LoVo (cell line): ENCODE measurements at regions not wholly inside any gene's neighbourhood (a gene's known extent, or its start where the extent isn't known, plus 50 kb on each side); places are given as distances from the start of the nearest gene placed in this dataset.
A peak's percentile ranks its signal among the peaks of the same experiment; 100 is the strongest.
"Not testable (repeated sequence)": the region's sequence is repeated elsewhere in the genome, so short reads cannot be mapped to it uniquely, and the experiment has no call there.

Experiments used
- DNase-seq: peaks from one replicate; pipeline ENCODE4 v3.0.0-alpha.2; 2016; ENCODE audit warnings: low spot score

- no peak for DNase-seq
These were observed 98.1 kb upstream of the MARCKS start for GRCh38 chr6:113758826-113759574.

DNA sequence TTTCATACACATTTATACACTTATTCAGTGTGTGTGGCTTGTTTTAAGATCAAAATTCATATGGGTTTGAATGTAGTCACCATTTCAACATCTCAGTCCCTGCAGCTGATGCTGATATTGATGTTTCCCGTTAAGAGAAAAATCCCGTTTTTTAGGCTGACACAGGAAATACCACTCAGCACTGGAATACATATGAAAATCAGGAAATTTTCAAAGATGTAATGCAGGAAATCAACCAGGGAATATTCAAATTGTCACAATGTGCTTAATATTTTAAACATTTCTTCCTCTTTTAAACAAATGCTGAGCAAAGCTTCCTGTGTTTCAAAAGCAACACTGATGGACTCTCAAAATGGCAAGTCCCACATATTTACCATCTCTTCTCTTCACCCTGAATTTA is 94.5 kb upstream of the MARCKS start:
- DNase-seq = no peak

DNA sequence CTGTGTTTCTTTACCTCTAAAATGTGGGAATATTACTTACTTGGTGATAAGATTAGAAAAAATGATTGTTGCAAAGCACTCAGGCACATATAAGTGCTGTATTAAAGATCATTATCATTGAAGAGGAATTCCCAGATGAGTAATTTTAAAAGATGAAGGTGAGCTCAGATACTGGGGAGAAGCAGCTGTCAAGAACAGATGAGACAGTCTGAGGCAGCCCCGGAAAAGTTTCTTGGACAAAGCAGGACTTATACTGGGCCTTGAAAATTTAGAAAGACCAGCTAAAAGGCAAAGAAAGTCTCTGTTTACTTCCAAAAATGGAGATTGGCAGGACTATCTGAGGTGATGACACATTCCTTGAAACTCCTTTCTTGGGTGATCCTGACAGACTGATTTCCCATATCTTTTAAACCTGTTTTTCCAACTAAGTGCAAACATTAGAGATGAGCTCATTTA is 93.8 kb upstream of the MARCKS start:
- peak; percentile 5 for DNase-seq

- peak; percentile 41 for DNase-seq
These were observed 93.3 kb upstream of the MARCKS start for GRCh38 chr6:113763876-113764275.

DNA sequence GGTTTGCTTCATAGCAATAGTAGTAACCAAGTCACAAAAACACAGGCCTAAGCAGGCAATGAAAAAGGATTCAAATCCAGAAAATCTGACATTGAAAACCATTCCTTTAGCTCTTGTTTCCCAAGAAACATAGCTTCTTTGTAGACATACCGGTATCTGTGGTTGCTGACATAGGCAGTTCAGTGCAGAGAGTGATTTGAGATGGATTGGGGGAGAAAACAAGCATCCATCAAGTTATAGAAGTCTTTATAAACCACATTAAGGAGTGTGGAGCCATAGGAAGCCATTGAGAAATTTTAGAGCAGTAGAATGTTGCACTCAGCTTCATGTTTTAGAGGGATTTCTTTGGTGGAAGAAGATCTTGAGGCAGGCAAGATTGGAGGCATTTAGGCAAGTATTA is 91.2 kb upstream of the MARCKS start:
- DNase-seq = no peak

DNA sequence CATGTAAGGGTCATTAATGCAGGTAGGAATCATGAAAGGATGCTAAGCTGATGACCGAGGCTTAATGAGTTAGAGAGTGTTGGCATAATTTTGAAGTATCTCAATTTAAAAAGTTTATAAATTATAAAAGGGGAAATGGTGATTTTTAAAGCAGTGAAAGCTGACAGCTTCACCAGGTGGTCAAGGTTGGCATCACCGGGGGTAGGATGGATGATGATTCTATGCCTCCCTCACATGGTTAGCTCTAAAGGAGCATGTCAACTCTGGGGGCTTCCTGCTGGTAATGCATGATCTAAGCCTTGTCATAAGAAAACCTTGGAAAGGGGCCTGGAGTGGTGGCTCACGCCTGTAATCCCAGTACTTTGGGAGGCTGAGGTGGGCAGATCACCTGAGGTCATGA is 89.2 kb upstream of the MARCKS start:
- DNase-seq = no peak

DNA sequence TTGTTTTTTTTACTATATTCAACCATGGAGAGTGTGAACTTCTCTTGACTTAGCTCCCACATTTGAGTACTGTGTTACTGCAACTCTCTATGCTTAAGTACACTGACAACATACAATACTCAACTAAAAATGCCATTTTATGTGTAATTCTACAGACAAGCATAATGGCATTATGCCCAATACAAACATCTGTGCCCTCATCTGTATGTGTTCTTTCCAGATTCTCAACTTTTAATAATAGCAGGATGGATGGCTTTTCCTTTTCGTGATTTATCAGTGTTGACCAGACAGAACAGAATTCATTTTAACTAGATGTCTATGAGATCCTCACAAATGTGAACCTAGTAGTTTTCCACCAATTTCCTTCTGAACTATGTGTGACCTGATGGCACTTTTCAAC is 84.2 kb upstream of the MARCKS start:
- DNase-seq = no peak

- DNase-seq = no peak
These were observed 82.9 kb upstream of the MARCKS start for GRCh38 chr6:113774127-113774825.

DNA sequence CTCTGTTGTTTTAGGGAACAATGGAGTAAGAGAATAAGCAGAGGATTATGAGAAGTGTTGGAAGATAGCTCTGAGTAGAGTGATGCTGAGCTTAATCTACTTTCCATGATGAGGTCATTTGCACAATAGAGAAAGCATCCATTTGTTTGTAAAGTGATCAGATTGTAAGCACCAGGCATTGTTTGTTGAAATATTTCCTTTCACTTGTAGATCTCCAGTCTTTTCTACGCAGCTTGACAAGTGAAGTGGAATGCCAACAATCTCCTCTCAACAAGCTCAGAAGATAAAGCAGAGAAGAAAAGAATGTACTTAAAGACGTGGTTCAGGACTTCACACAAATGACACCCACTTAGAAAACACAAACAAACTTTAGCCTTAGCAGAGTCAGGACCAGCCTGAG is 80.1 kb upstream of the MARCKS start:
- no peak for DNase-seq

GRCh38 chr6:113777601-113778000 is 79.5 kb upstream of the MARCKS start:
- no peak for DNase-seq

GRCh38 chr6:113779656-113780055 is 77.5 kb upstream of the MARCKS start:
- DNase-seq = no peak

DNA sequence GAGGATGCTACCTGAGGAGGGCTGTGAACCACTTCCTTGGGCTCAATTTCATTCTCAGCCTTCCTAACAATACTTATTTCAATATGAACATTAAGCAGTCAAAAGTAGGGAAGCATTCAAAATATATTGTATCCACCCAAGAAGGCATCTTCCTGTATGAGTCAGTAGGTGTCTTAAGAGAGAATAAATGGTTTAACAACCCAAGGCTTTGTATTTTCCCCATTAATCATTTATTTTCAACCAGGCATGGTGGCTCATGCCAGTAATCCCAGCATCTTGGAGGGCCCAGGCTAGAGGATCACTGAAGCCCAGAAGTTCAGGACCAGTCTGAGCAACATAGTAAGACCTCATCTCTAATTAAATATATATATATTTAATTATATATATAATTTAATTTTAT is 74.5 kb upstream of the MARCKS start:
- DNase-seq = no peak

GRCh38 chr6:113786168-113786567 is 71.0 kb upstream of the MARCKS start:
- DNase-seq = peak; percentile 85

DNA sequence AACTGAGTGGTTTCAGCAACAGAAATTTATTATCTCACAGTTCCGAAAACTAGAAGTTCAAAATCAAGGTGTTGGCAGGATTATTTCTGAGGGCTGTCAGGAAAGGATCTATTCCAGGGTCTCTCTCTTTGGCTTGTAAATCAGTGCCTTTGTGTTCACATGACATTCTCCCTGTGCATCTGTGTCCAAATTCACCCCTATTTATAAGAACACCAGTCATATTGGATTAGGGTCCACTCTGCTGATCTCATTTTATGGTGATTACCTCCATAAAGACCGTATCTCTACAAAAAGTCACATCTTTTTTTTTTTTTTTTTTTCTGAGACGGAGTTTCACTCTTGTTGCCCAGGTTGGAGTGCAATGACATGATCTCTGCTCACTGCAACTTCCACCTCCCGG is 68.6 kb upstream of the MARCKS start:
- DNase-seq = no peak

- DNase-seq = not testable (repeated sequence)
These were observed 65.9 kb upstream of the MARCKS start for GRCh38 chr6:113791225-113791624.

DNA sequence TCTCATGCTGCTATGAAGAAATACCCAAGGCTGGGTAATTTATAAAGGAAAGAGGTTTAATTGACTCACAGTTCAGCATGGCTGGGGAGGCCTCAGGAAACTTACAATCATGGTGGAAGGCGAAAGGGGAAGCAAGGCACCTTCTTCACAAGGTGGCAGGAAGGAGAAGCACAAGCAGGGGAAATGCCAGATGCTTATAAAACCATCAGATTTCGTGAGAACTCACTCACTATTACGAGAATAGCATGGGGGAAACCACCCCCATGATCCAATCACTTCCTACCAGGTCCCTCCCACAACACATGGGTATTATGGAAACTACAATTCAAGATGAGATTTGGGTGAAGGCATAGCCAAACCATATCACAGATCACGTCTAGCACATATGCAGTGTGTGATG is 61.8 kb upstream of the MARCKS start:
- DNase-seq = not testable (repeated sequence)

- no peak for DNase-seq
These were observed 61.1 kb upstream of the MARCKS start for GRCh38 chr6:113796038-113796437.

- no peak for DNase-seq
These were observed 54.4 kb upstream of the MARCKS start for GRCh38 chr6:113802779-113803178.

GRCh38 chr6:113805173-113805790 is 51.9 kb upstream of the MARCKS start:
- no peak for DNase-seq

DNA sequence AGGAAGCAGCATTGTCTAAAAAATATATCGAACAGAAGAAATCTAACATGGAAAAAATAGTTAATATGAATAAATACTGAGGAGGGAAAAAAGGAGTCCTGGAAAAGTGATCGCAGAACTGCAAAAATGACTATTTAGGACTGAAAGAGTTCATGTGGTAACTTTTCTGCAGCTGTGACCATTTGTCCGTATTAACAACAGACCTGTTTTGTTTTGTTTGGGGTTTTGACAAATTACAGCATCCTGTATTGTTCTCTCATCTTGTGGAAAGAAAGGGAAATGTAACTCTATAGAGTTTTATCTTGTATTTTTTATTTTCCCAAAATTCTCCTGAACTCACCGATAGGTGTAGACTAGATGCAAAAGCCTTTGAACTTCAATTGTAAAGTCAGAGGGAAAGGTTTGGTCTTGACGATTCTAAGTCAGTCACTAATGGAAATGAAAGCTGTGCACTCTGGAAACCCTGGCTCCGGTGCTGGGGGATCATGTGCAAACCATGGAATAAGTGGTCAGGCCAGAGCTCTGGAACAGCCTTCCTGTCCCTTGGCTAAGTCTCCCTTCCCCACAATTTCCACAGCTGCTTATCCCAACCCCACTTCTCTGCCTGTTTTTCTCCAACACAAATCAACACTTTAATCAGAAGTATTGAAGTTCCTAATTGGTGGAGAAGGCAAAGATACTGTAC is 51.2 kb upstream of the MARCKS start:
- no peak for DNase-seq
